GM12872 (cell line): ENCODE measurements at regions not wholly inside any gene's neighbourhood (a gene's known extent, or its start where the extent isn't known, plus 50 kb on each side); places are given as distances from the start of the nearest gene placed in this dataset.

ENCODE experiments used
- CTCF ChIP-seq: IDR thresholded peaks from 3 replicates; pipeline ENCODE4 v1.5.1; 2011; ENCODE audit warnings: low read depth, mild to moderate bottlenecking, low read length, moderate library complexity; ENCODE audit not compliant: insufficient read depth

- TF ChIP-seq CTCF, result no peak
Measured at GRCh38 chr9:118631956-118632355, 737.3 kb downstream of the BRINP1 start.

GRCh38 chr9:118635416-118635815, 733.8 kb downstream of the BRINP1 start:
- TF ChIP-seq CTCF, result no peak

- no peak for TF ChIP-seq CTCF
Measured at GRCh38 chr9:118637681-118638080, 731.6 kb downstream of the BRINP1 start.

GRCh38 chr9:118640836-118641560, 728.2 kb downstream of the BRINP1 start:
- no peak for TF ChIP-seq CTCF

GRCh38 chr9:118643118-118643517, 726.1 kb downstream of the BRINP1 start:
- TF ChIP-seq CTCF, result no peak

- no peak for TF ChIP-seq CTCF
Measured at GRCh38 chr9:118644066-118644465, 725.2 kb downstream of the BRINP1 start.

- TF ChIP-seq CTCF, result no peak
Measured at GRCh38 chr9:118647331-118647730, 721.9 kb downstream of the BRINP1 start.
